ENCODE measurements at regions not wholly inside any gene's neighbourhood (a gene's known extent, or its start where the extent isn't known, plus 50 kb on each side); places are given as distances from the start of the nearest gene placed in this dataset.

GRCh38 chr11:28939381-28939780 lies 831.2 kb downstream of the METTL15 start:
- Histone ChIP-seq H4K20me1 (replicated peaks; ENCODE audit: control insufficient read depth, extremely low read depth, insufficient read depth, low read length) (no peaks in the 10 kb centered on the region), H3K9ac (replicated peaks; ENCODE audit: extremely low read depth, insufficient read depth, low read length) (no peak overlapping the region), H3K79me2 (ENCODE audit: control insufficient read depth, insufficient read depth, low read length) (no peaks in the 10 kb centered on the region), H2AFZ (ENCODE audit: low read depth, low read length) (no peak overlapping the region), H3K9me3 (replicated peaks; ENCODE audit: control insufficient read depth, insufficient read depth, low read length) (no peaks in the 10 kb centered on the region), H3K4me2 (ENCODE audit: insufficient read depth, low read length) (no peak overlapping the region), H3K27me3 (ENCODE audit: control insufficient read depth in 2 of 2, insufficient read depth in 2 of 2, low read length in 2 of 2) (no peaks in the 10 kb centered on the region), H3K4me1 (ENCODE audit: control insufficient read depth, extremely low read depth, insufficient read depth, low read length) (no peaks in the 10 kb centered on the region), H3K9me1 (replicated peaks; ENCODE audit: control insufficient read depth, extremely low read depth, insufficient read depth, low read length) (no peaks in the 10 kb centered on the region), H3K4me3 (replicated peaks in 1 of 3; ENCODE audit: insufficient read depth in 1 of 3, low read depth in 1 of 3, low read length in 3 of 3) (no peak overlapping the region), H3K36me3 (ENCODE audit: control insufficient read depth in 2 of 2, extremely low read depth in 1 of 2, insufficient read depth in 2 of 2, low read length in 2 of 2) (no peaks in the 10 kb centered on the region), H3K27ac (ENCODE audit: insufficient read depth, low read depth, low read length) (no peak overlapping the region)
- DNase-seq (ENCODE audit: low read depth, low spot score) (no peak), FAIRE-seq (no peak)
- ChIA-PET POLR2A (no interaction called here), CTCF (no interaction called here)
- TF ChIP-seq POLR2AphosphoS5 (IDR thresholded peaks at IDR 0.05; ENCODE audit: insufficient read depth, low read depth, low read length) (no peak), JUN (IDR thresholded peaks at IDR 0.05; ENCODE audit: borderline replicate concordance, insufficient read depth, insufficient read length, low read depth) (no peak), POLR2A (IDR thresholded peaks at IDR 0.05; ENCODE audit: low read depth, low read length) (no peak), FOS (IDR thresholded peaks at IDR 0.05; ENCODE audit: borderline replicate concordance, insufficient read depth, low read length) (no peak), EZH2 (IDR thresholded peaks at IDR 0.05; ENCODE audit: borderline replicate concordance, low read depth, low read length, severe bottlenecking) (no peak), GATA2 (IDR thresholded peaks at IDR 0.05; ENCODE audit: insufficient read depth, insufficient read length, low read depth, low read length) (no peak), MYC (IDR thresholded peaks at IDR 0.05; ENCODE audit: low read depth, low read length) (no peak), CTCF (IDR thresholded peaks at IDR 0.05; ENCODE audit: extremely low read depth in 1 of 2, insufficient read depth in 1 of 2, low read depth in 1 of 2, low read length in 2 of 2) (no peak)
- BruUV-seq (replicated peaks), result no TSS peak
- dilution Hi-C loops (cut with MboI; ENCODE audit: extremely low pct_ligation_motif_present, low sequenced_read_pairs) (no loop called here), intact Hi-C loops (cut with micrococcal nuclease) (no loop called here)
